HG03520 (cell line): ENCODE measurements at regions not wholly inside any gene's neighbourhood (a gene's known extent, or its start where the extent isn't known, plus 50 kb on each side); places are given as distances from the start of the nearest gene placed in this dataset.

ENCODE experiments used
- ATAC-seq: cut with Tn5 transposase; IDR thresholded peaks from one replicate; pipeline ENCODE4 v1.9.1; 2021; ENCODE audit warnings: mild to moderate bottlenecking, moderate library complexity; ENCODE audit not compliant: unreplicated experiment

GRCh38 chr20:24077145-24077544 is 88.6 kb upstream of the GGTLC1 start:
- ATAC-seq: no peak

- ATAC-seq: no peak
Observed at GRCh38 chr20:24070679-24071078, 82.1 kb upstream of the GGTLC1 start.

GRCh38 chr20:24066076-24066700 is 77.6 kb upstream of the GGTLC1 start:
- no peak for ATAC-seq

GRCh38 chr20:24064915-24065314 is 76.3 kb upstream of the GGTLC1 start:
- ATAC-seq: no peak

- ATAC-seq: no peak
Observed at GRCh38 chr20:24064092-24064491, 75.5 kb upstream of the GGTLC1 start.

GRCh38 chr20:24063100-24063499 is 74.5 kb upstream of the GGTLC1 start:
- no peak for ATAC-seq

- no peak for ATAC-seq
Observed at GRCh38 chr20:24060851-24061590, 72.4 kb upstream of the GGTLC1 start.

GRCh38 chr20:24059174-24059573 is 70.6 kb upstream of the GGTLC1 start:
- ATAC-seq: no peak

- ATAC-seq: no peak
Observed at GRCh38 chr20:24056491-24056890, 67.9 kb upstream of the GGTLC1 start.

GRCh38 chr20:24052599-24053275 is 64.2 kb upstream of the GGTLC1 start:
- ATAC-seq: no peak

- ATAC-seq: no peak
Observed at GRCh38 chr20:24051160-24051559, 62.6 kb upstream of the GGTLC1 start.

- no peak for ATAC-seq
Observed at GRCh38 chr20:24050119-24050518, 61.5 kb upstream of the GGTLC1 start.

- ATAC-seq: no peak
Observed at GRCh38 chr20:24049081-24049480, 60.5 kb upstream of the GGTLC1 start.

GRCh38 chr20:24048024-24048611 is 59.5 kb upstream of the GGTLC1 start:
- ATAC-seq: no peak

GRCh38 chr20:24046888-24047287 is 58.3 kb upstream of the GGTLC1 start:
- no peak for ATAC-seq

- ATAC-seq: no peak
Observed at GRCh38 chr20:24045621-24046318, 57.2 kb upstream of the GGTLC1 start.

GRCh38 chr20:24043294-24043693 is 54.7 kb upstream of the GGTLC1 start:
- no peak for ATAC-seq

- no peak for ATAC-seq
Observed at GRCh38 chr20:24042646-24043045, 54.1 kb upstream of the GGTLC1 start.

GRCh38 chr20:24040896-24041459 is 52.4 kb upstream of the GGTLC1 start:
- no peak for ATAC-seq

- ATAC-seq: no peak
Observed at GRCh38 chr20:24039196-24039595, 50.6 kb upstream of the GGTLC1 start.
